ENCODE measurements at regions not wholly inside any gene's neighbourhood (a gene's known extent, or its start where the extent isn't known, plus 50 kb on each side); places are given as distances from the start of the nearest gene placed in this dataset.

DNA sequence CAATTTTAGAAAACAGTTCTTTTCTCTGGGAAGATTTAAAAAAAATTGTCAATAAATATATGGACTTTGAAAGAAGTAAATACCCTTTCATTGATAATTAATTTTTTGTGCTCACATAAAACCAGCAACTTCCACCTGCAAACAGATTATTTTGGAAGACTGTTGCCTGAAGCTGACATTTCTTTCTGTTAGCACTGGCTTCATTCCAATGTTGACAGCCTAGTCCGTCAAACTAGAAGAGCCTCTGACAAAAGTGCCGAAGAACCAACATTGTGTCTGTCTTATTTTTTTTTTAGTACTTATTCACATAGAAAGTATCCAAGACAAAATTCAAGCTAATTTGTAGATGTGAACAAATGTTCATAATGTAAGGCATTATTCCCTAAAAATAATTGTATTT lies 108.6 kb upstream of the TMEM161B start:
- no peaks in the 10 kb centered on the region; a peak in 1 of 5 replicates for H3K9me3 Mint-ChIP-seq
- H3K27ac Mint-ChIP-seq = no peak overlapping the region
- no peak overlapping the region for H2BK5ac ChIP-seq (ENCODE audit: insufficient read length, low read length)
- no peak overlapping the region for H4K8ac ChIP-seq (replicated peaks; ENCODE audit: insufficient read length, low read depth, low read length)
- H3T11ph ChIP-seq (ENCODE audit: low read length) = no peak overlapping the region
- no peak overlapping the region for H4K5ac ChIP-seq (ENCODE audit: insufficient read length, low read depth, low read length)
- no peak overlapping the region for H2BK120ac ChIP-seq (ENCODE audit: low read depth, low read length, poor library complexity, severe bottlenecking)
- no peak for DNase-seq
- H2BK12ac ChIP-seq (ENCODE audit: insufficient read length, low read depth, low read length) = no peak overlapping the region
- H3K79me1 ChIP-seq (ENCODE audit: insufficient read depth, low read depth, low read length, poor library complexity, severe bottlenecking) = no peaks in the 10 kb centered on the region
- H3K79me2 ChIP-seq (ENCODE audit: insufficient read depth, low read length) = no peaks in the 10 kb centered on the region
- no peak overlapping the region for H2AFZ ChIP-seq (ENCODE audit: low read length)
- H3K27me3 Mint-ChIP-seq (ENCODE audit: low read depth) = no peaks in the 10 kb centered on the region
- H3K27ac ChIP-seq (ENCODE audit: insufficient read length, low read depth, low read length) = no peak overlapping the region
- H3K14ac ChIP-seq (ENCODE audit: insufficient read depth, low read length) = no peak overlapping the region
- H3K36me3 Mint-ChIP-seq (ENCODE audit: insufficient read depth in 1 of 3, low read depth in 3 of 3) = no peaks in the 10 kb centered on the region; a peak in 3 of 7 replicates
- H2BK15ac ChIP-seq (ENCODE audit: low read depth, low read length) = no peak overlapping the region
- H2AK5ac ChIP-seq (ENCODE audit: insufficient read length, low read length) = no peak overlapping the region
- no peak overlapping the region for H3K4ac ChIP-seq (ENCODE audit: low read depth, low read length)
- H3K4me3 Mint-ChIP-seq = no peak overlapping the region
- H3K4me1 Mint-ChIP-seq = no peaks in the 10 kb centered on the region
- H3K18ac ChIP-seq (ENCODE audit: insufficient read length, low read depth, low read length) = no peak overlapping the region
- no peak overlapping the region for H3K56ac ChIP-seq (ENCODE audit: insufficient read length, low read depth, low read length)
- H2BK20ac ChIP-seq (ENCODE audit: low read depth, low read length, poor library complexity, severe bottlenecking) = no peak overlapping the region
- no peaks in the 10 kb centered on the region for H3K27me3 ChIP-seq (ENCODE audit: insufficient read depth, low read length)
- no peak overlapping the region for H3K9ac ChIP-seq (ENCODE audit: extremely low read depth, insufficient read length, low read length)
- TF ChIP-seq, protein P1, sequence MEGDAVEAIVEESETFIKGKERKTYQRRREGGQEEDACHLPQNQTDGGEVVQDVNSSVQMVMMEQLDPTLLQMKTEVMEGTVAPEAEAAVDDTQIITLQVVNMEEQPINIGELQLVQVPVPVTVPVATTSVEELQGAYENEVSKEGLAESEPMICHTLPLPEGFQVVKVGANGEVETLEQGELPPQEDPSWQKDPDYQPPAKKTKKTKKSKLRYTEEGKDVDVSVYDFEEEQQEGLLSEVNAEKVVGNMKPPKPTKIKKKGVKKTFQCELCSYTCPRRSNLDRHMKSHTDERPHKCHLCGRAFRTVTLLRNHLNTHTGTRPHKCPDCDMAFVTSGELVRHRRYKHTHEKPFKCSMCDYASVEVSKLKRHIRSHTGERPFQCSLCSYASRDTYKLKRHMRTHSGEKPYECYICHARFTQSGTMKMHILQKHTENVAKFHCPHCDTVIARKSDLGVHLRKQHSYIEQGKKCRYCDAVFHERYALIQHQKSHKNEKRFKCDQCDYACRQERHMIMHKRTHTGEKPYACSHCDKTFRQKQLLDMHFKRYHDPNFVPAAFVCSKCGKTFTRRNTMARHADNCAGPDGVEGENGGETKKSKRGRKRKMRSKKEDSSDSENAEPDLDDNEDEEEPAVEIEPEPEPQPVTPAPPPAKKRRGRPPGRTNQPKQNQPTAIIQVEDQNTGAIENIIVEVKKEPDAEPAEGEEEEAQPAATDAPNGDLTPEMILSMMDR (conservative IDR thresholded peaks at IDR 0.05) = no peak
- H3K23ac ChIP-seq (ENCODE audit: insufficient read length, low read depth, low read length) = no peak overlapping the region
- no peaks in the 10 kb centered on the region for H3K9me3 ChIP-seq (ENCODE audit: control insufficient read depth, low read depth, low read length)
- H4K91ac ChIP-seq (ENCODE audit: insufficient read length, low read depth, low read length) = no peak overlapping the region
- H3K23me2 ChIP-seq (ENCODE audit: insufficient read length, low read depth, low read length, poor library complexity, severe bottlenecking) = no peaks in the 10 kb centered on the region
- H3K4me2 ChIP-seq (ENCODE audit: insufficient read depth, insufficient read length, low read length) = no peak overlapping the region
- H4K20me1 ChIP-seq (ENCODE audit: control insufficient read depth, insufficient read depth, insufficient read length) = no peaks in the 10 kb centered on the region
- no CpG with 5 or more reads among the region's 2 CpGs for whole genome bisulfite sequencing (ENCODE audit: extremely low coverage, insufficient read length, low lambda C conversion rate)
- no peaks in the 10 kb centered on the region for H3K4me1 ChIP-seq (ENCODE audit: insufficient read depth, low read length)
